Omental fat pad (tissue), 3 donors: ENCODE measurements at regions not wholly inside any gene's neighbourhood (a gene's known extent, or its start where the extent isn't known, plus 50 kb on each side); places are given as distances from the start of the nearest gene placed in this dataset.

Experiments
- ATAC-seq: fragments of 150-250 bp; one replicate; pipeline ENCODE4 v1.9.1; 2016; ENCODE audit warnings: mild to moderate bottlenecking, moderate library complexity; ENCODE audit not compliant: low FRiP score
- DNase-seq: peaks from one replicate; pipeline ENCODE4 v3.0.0-alpha.2; 2019; ENCODE audit warnings: low spot score
- CTCF ChIP-seq, 3 donors: fragments of 450-650 bp; IDR thresholded peaks; one replicate each; pipeline ENCODE4 v1.5.1; 2016 to 2017; ENCODE audit warnings: antibody characterized with exemption in 3 of 3, mild to moderate bottlenecking in 3 of 3, moderate library complexity in 2 of 3

- TF ChIP-seq CTCF (IDR thresholded peaks at IDR 0.05): no peak
- DNase-seq: no peak
These were observed 213.9 kb upstream of the C11orf87 start for GRCh38 chr11:109208121-109208520.

GRCh38 chr11:109209572-109209971 is 212.4 kb upstream of the C11orf87 start:
- TF ChIP-seq CTCF (IDR thresholded peaks at IDR 0.05): no peak
- no peak for ATAC-seq
- DNase-seq: no peak

More at GRCh38 chr11:109208121-109208520, 213.9 kb upstream of the C11orf87 start:
- no peak for ATAC-seq

- no peak for ATAC-seq
- no peak for DNase-seq
These were observed 200.8 kb upstream of the C11orf87 start for GRCh38 chr11:109221190-109221589.

GRCh38 chr11:109222761-109223160 is 199.2 kb upstream of the C11orf87 start:
- no peak for DNase-seq
- no peak for TF ChIP-seq CTCF (IDR thresholded peaks at IDR 0.05)
- no peak for ATAC-seq

More at GRCh38 chr11:109221190-109221589, 200.8 kb upstream of the C11orf87 start:
- no peak for TF ChIP-seq CTCF (IDR thresholded peaks at IDR 0.05)

GRCh38 chr11:109223451-109223850 is 198.5 kb upstream of the C11orf87 start:
- DNase-seq (no peak), ATAC-seq (no peak)
- TF ChIP-seq CTCF (IDR thresholded peaks at IDR 0.05): no peak

GRCh38 chr11:109229682-109230081 is 192.3 kb upstream of the C11orf87 start:
- TF ChIP-seq CTCF (IDR thresholded peaks at IDR 0.05): no peak
- ATAC-seq (no peak), DNase-seq (no peak)

GRCh38 chr11:109236188-109236587 is 185.8 kb upstream of the C11orf87 start:
- no peak for TF ChIP-seq CTCF (IDR thresholded peaks at IDR 0.05)
- DNase-seq (no peak), ATAC-seq (no peak)
